BJ (cell line): ENCODE measurements at regions not wholly inside any gene's neighbourhood (a gene's known extent, or its start where the extent isn't known, plus 50 kb on each side); places are given as distances from the start of the nearest gene placed in this dataset.

Experiments
- CTCF ChIA-PET: fragments of 350-600 bp; formaldehyde crosslinking; extraction: SDS; loops from one replicate; lab custom pipeline; 2021; ENCODE audit warnings: antibody characterized with exemption, inconsistent platforms; lab: Yijun Ruan, JAX
- POLR2A ChIA-PET: fragments of 300-600 bp; sonication (Branson Sonifier 250); formaldehyde crosslinking; extraction: SDS; loops from one replicate; lab custom pipeline; 2021; ENCODE audit warnings: antibody characterized with exemption; lab: Charles Lee
- DNase-seq: peaks from one replicate; pipeline ENCODE4 v3.0.0-alpha.2; 2011; ENCODE audit warnings: low read depth
- H3K27me3 ChIP-seq: 2 replicates; pipeline ENCODE4 v1.6.0; 2011; ENCODE audit warnings: low read length; ENCODE audit not compliant: control insufficient read depth, insufficient read depth
- H3K36me3 ChIP-seq: 2 replicates; pipeline ENCODE4 v1.5.1; 2011; ENCODE audit warnings: low read length; ENCODE audit not compliant: control insufficient read depth, insufficient read depth
- H3K4me3 ChIP-seq: 2 replicates; pipeline ENCODE4 v1.5.1; 2011; ENCODE audit warnings: low read depth, mild to moderate bottlenecking, control low read depth, low read length
- TF ChIP-seq, protein P1 (sequence below): IDR thresholded peaks from 2 replicates; pipeline ENCODE4 v1.5.1; 2011; ENCODE audit warnings: low read depth, mild to moderate bottlenecking, control low read depth, inconsistent platforms, low read length, moderate library complexity; ENCODE audit not compliant: insufficient read depth

DNA sequence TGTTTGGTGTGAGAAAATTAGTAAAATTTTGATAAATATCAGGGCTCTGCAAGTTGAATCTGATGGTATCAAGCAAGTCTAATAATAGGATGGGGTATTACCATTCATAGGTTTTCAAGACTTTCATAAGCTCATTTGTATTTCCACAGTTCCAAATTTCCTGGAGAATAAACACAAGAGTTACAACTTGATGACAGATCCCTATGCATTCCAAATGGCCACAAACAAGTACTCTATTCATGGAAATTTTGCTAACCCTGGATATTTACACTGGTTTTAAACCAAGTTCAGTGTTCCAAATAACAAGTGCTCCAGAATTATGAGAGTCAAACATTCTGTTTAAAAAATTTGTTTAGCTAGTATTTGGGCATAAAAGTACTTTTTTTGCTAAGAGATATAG, 75.0 kb upstream of the CNTN6 start:
- ChIA-PET POLR2A (no interaction called here), CTCF (no interaction called here)
- Histone ChIP-seq H3K36me3 (no peaks in the 10 kb centered on the region), H3K4me3 (no peak overlapping the region), H3K27me3 (no peaks in the 10 kb centered on the region)
- DNase-seq = no peak
- TF ChIP-seq, protein P1, sequence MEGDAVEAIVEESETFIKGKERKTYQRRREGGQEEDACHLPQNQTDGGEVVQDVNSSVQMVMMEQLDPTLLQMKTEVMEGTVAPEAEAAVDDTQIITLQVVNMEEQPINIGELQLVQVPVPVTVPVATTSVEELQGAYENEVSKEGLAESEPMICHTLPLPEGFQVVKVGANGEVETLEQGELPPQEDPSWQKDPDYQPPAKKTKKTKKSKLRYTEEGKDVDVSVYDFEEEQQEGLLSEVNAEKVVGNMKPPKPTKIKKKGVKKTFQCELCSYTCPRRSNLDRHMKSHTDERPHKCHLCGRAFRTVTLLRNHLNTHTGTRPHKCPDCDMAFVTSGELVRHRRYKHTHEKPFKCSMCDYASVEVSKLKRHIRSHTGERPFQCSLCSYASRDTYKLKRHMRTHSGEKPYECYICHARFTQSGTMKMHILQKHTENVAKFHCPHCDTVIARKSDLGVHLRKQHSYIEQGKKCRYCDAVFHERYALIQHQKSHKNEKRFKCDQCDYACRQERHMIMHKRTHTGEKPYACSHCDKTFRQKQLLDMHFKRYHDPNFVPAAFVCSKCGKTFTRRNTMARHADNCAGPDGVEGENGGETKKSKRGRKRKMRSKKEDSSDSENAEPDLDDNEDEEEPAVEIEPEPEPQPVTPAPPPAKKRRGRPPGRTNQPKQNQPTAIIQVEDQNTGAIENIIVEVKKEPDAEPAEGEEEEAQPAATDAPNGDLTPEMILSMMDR = no peak

DNA sequence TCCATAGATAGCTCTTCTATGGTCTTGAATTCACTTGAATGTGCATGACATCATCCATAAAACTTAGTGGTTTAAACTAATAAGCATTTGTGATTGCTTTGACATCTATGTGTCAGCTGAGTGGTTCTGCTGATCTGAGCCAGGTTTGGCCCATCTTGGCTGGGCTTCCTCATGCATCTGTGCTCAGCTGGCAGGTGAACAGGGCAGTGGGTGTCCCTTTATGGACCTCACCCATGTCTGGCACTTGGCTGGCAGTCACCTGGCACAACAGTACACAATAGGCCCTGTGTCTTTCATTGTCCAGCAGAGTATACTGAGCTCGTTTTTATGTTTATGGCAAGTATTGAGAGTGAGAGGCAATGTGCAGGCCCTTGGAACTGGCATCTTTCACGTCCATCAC, 73.7 kb upstream of the CNTN6 start:
- POLR2A ChIA-PET = no interaction called here
- DNase-seq = no peak
- TF ChIP-seq, protein P1 = no peak

DNA sequence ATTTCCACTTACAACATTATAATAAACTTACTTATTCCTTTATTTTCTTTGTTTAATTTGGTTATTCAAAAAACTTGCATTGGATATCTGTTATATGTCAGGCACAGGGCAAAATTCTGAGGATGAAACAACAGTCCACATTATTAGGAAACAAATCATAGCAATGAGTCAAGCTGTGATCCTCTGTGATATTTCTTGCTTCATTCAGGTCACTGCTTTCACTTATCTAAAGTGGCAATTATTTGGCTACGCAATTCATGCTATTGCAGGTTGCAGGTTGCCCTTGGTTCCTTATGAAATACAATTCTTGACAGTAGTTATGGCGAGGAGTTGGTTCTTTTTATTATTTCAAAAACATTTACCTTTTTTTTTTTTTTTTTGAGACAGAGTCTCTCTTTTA, 66.4 kb upstream of the CNTN6 start:
- TF ChIP-seq, protein P1 = no peak
- no peak for DNase-seq
- no peak overlapping the region for H3K4me3 ChIP-seq
- ChIA-PET POLR2A (no interaction called here), CTCF (no interaction called here)
- no peaks in the 10 kb centered on the region for H3K27me3 ChIP-seq
- H3K36me3 ChIP-seq = no peaks in the 10 kb centered on the region

More for the DNA sequence above, 73.7 kb upstream of the CNTN6 start:
- CTCF ChIA-PET = no interaction called here
- Histone ChIP-seq H3K27me3 (no peaks in the 10 kb centered on the region), H3K36me3 (no peaks in the 10 kb centered on the region), H3K4me3 (no peak overlapping the region)

DNA sequence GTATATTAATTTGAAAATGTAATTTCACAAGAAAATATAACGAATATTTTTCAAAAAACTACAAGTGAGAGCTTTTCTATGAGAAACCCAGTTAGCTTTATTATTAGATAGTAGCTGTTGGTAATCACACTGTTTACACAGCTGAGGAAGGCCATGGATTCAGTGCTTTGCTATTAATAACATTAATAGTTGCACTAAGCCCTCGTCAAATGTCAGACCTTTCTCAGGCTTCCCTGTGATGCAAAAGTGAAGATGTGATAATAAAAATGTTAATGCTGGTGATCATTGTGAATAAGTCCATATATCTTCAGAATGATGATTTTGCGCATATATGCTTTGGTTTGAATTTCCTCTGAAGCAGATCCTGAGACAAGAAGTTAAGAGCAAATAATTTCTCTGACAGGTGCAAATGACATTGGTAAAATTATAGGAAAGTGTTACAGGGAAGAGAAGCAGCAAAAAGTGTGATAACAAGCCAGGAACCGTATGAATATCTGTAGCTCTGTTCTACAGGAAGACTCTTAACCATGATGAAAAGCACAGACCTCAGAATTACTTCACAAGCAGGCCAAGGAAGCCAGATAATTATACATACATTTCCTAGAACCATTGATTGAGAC, 56.5 kb upstream of the CNTN6 start:
- TF ChIP-seq, protein P1 = no peak
- no peak overlapping the region for H3K4me3 ChIP-seq
- no peaks in the 10 kb centered on the region for H3K36me3 ChIP-seq
- no peaks in the 10 kb centered on the region for H3K27me3 ChIP-seq
- POLR2A ChIA-PET = no interaction called here
- CTCF ChIA-PET = no interaction called here
- DNase-seq = no peak

DNA sequence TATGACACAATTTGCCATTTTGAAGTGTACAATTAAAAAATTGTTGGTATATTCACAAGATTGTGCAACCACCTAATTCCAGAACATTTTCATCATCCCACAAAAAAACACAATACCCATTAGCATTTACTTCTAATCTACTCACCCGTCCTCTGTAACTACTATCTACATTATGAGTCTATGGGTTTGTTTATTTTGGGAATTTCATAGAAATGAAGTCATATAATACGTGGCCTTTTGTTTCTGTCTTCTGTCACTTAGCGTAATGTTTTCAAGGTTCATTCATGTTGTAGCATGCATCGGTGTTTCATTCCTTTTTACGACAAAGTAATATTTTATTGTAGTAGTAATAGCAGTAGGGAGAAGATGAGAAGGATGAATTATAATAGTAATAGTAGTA, 55.2 kb upstream of the CNTN6 start:
- no peak overlapping the region for H3K4me3 ChIP-seq
- TF ChIP-seq, protein P1 = no peak
- CTCF ChIA-PET = no interaction called here
- no peaks in the 10 kb centered on the region for H3K36me3 ChIP-seq
- no peak for DNase-seq
- no peaks in the 10 kb centered on the region for H3K27me3 ChIP-seq
- POLR2A ChIA-PET = no interaction called here
